Fibroblast of lung (primary cell): ENCODE measurements at regions not wholly inside any gene's neighbourhood (a gene's known extent, or its start where the extent isn't known, plus 50 kb on each side); places are given as distances from the start of the nearest gene placed in this dataset.

Source experiments
- EZH2 ChIP-seq: IDR thresholded peaks from 2 replicates; pipeline ENCODE4 v1.5.1; 2012; ENCODE audit warnings: low read length, control low read depth, mild to moderate bottlenecking; ENCODE audit errors: missing control alignments
- TF ChIP-seq, protein P1 (sequence below), 2 donors: IDR thresholded peaks in 1 of 2; conservative IDR thresholded peaks in 1 of 2; 1 replicate in 1 of 2; 2 replicates in 1 of 2; pipeline ENCODE4 v1.5.1; 2011 to 2012; ENCODE audit warnings: low read length in 2 of 2, control low read depth in 1 of 2, inconsistent platforms in 1 of 2, low read depth in 1 of 2, mild to moderate bottlenecking in 1 of 2

DNA sequence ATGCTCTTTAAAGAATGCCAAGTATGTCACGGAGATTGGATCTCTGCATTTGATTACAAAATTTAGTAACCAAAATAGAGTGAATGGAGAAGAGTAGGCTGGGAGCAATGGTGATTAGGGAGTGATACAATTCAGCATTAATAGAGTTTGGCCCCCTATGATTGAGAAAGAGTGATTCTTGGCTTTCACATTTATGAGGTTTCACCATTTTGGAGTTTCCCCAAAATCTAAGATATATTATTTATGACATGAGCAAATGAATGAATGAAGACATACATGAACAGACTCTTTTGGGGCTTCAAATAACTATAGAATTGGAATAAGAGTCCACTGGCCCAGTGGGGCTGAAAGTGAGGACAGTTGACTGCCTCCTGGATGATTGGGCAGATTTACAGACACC lies 255.2 kb downstream of the LPIN1 start:
- TF ChIP-seq, protein P1, sequence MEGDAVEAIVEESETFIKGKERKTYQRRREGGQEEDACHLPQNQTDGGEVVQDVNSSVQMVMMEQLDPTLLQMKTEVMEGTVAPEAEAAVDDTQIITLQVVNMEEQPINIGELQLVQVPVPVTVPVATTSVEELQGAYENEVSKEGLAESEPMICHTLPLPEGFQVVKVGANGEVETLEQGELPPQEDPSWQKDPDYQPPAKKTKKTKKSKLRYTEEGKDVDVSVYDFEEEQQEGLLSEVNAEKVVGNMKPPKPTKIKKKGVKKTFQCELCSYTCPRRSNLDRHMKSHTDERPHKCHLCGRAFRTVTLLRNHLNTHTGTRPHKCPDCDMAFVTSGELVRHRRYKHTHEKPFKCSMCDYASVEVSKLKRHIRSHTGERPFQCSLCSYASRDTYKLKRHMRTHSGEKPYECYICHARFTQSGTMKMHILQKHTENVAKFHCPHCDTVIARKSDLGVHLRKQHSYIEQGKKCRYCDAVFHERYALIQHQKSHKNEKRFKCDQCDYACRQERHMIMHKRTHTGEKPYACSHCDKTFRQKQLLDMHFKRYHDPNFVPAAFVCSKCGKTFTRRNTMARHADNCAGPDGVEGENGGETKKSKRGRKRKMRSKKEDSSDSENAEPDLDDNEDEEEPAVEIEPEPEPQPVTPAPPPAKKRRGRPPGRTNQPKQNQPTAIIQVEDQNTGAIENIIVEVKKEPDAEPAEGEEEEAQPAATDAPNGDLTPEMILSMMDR (conservative IDR thresholded peaks at IDR 0.05 in 1 of 2, IDR thresholded peaks at IDR 0.05 in 1 of 2; ENCODE audit: low read depth in 1 of 2, low read length in 2 of 2): no peak
- no peak for TF ChIP-seq EZH2
